SH-SY5Y (cell line): ENCODE measurements at regions not wholly inside any gene's neighbourhood (a gene's known extent, or its start where the extent isn't known, plus 50 kb on each side); places are given as distances from the start of the nearest gene placed in this dataset.

Source experiments
- GATA2 ChIP-seq: IDR thresholded peaks from 2 replicates; pipeline ENCODE4 v1.6.1; 2011; ENCODE audit warnings: mild to moderate bottlenecking, low read depth, low read length
- GATA3 ChIP-seq: IDR thresholded peaks from 2 replicates; pipeline ENCODE4 v1.6.1; 2011; ENCODE audit warnings: low read depth, mild to moderate bottlenecking, low read length, moderate library complexity

GRCh38 chr20:40813708-40814630, 124.9 kb upstream of the MAFB start:
- TF ChIP-seq GATA2, result no peak
- TF ChIP-seq GATA3, result no peak
